Mesendoderm (in vitro differentiated cells): ENCODE measurements at regions not wholly inside any gene's neighbourhood (a gene's known extent, or its start where the extent isn't known, plus 50 kb on each side); places are given as distances from the start of the nearest gene placed in this dataset.

ENCODE experiments used
- DNase-seq: peaks from one replicate; pipeline ENCODE4 v3.0.0; 2013
- H2AK5ac ChIP-seq: 2 replicates; pipeline ENCODE4 v1.6.1; 2013; ENCODE audit warnings: low read length, inconsistent platforms
- H2BK120ac ChIP-seq: 2 replicates; pipeline ENCODE4 v1.6.1; 2013; ENCODE audit warnings: low read depth, mild to moderate bottlenecking, low read length, moderate library complexity, mixed read lengths
- H2BK15ac ChIP-seq: replicated peaks from 2 replicates; pipeline ENCODE4 v1.6.1; 2013; ENCODE audit warnings: low read depth, mild to moderate bottlenecking, moderate library complexity
- H2BK5ac ChIP-seq: 2 replicates; pipeline ENCODE4 v1.6.1; 2013; ENCODE audit warnings: low read length, inconsistent platforms
- H3K18ac ChIP-seq: 2 replicates; pipeline ENCODE4 v1.6.1; 2013; ENCODE audit warnings: mild to moderate bottlenecking, low read length, mixed read lengths
- H3K23ac ChIP-seq: one replicate; pipeline ENCODE4 v1.6.1; 2013; ENCODE audit warnings: low read length
- H3K27ac ChIP-seq: 2 replicates; pipeline ENCODE4 v1.5.1; 2013; ENCODE audit warnings: low read depth, mild to moderate bottlenecking, inconsistent platforms, low read length, moderate library complexity
- H3K27me3 ChIP-seq: 2 replicates; pipeline ENCODE4 v1.6.1; 2013; ENCODE audit warnings: low read length, control low read depth, mild to moderate bottlenecking, inconsistent platforms; ENCODE audit not compliant: insufficient read depth, poor library complexity
- H3K36me3 ChIP-seq: 2 replicates; pipeline ENCODE4 v1.6.1; 2013; ENCODE audit warnings: low read length, inconsistent platforms; ENCODE audit not compliant: control insufficient read depth, insufficient read depth
- H3K4ac ChIP-seq: one replicate; pipeline ENCODE4 v1.6.1; 2013; ENCODE audit warnings: low read depth, mild to moderate bottlenecking, low read length, moderate library complexity
- H3K4me1 ChIP-seq: 2 replicates; pipeline ENCODE4 v1.6.1; 2013; ENCODE audit warnings: low read depth, low read length, inconsistent platforms; ENCODE audit not compliant: control insufficient read depth
- H3K4me2 ChIP-seq: 2 replicates; pipeline ENCODE4 v1.6.1; 2013; ENCODE audit warnings: low read length
- H3K4me3 ChIP-seq: 2 replicates; pipeline ENCODE4 v1.5.1; 2013; ENCODE audit warnings: mild to moderate bottlenecking, low read length
- H3K56ac ChIP-seq: one replicate; pipeline ENCODE4 v1.6.1; 2013; ENCODE audit warnings: low read length
- H3K79me1 ChIP-seq: 2 replicates; pipeline ENCODE4 v1.6.1; 2013; ENCODE audit warnings: low read length, inconsistent platforms
- H3K79me2 ChIP-seq: 2 replicates; pipeline ENCODE4 v1.6.1; 2013; ENCODE audit warnings: mild to moderate bottlenecking, low read length; ENCODE audit not compliant: control insufficient read depth, insufficient read depth
- H3K9ac ChIP-seq: 2 replicates; pipeline ENCODE4 v1.6.1; 2013; ENCODE audit warnings: low read length, inconsistent platforms
- H4K5ac ChIP-seq: one replicate; pipeline ENCODE4 v1.6.1; 2013; ENCODE audit warnings: low read length
- H4K8ac ChIP-seq: one replicate; pipeline ENCODE4 v1.6.1; 2013; ENCODE audit warnings: low read depth, mild to moderate bottlenecking, control low read depth, low read length, moderate library complexity
- WGBS: extraction: QIAGEN DNeasy Blood & Tissue Kit; methylation state at CpG from one replicate; pipeline ENCODE4 v1.1.7; 2013; ENCODE audit warnings: low lambda C conversion rate, missing lambda C conversion rate; ENCODE audit not compliant: insufficient coverage; ENCODE audit errors: extremely low coverage; 5-methylcytosine and 5-hydroxymethylcytosine counted together

GRCh38 chr12:4852911-4853310, 56.8 kb upstream of the KCNA1 start:
- no peak overlapping the region for H4K8ac ChIP-seq
- H3K79me2 ChIP-seq: no peaks in the 10 kb centered on the region
- no peaks in the 10 kb centered on the region for H3K4me1 ChIP-seq
- no peaks in the 10 kb centered on the region for H3K27me3 ChIP-seq
- H2BK5ac ChIP-seq: no peak overlapping the region
- no CpG with 5 or more reads among the region's 12 CpGs for WGBS
- H3K23ac ChIP-seq: no peak overlapping the region
- no peak overlapping the region for H3K18ac ChIP-seq
- DNase-seq: no peak
- H3K56ac ChIP-seq: no peak overlapping the region
- no peak overlapping the region for H3K9ac ChIP-seq
- H4K5ac ChIP-seq: no peak overlapping the region
- no peak overlapping the region for H3K4me2 ChIP-seq
- H3K4ac ChIP-seq: no peak overlapping the region
- H2BK120ac ChIP-seq: no peak overlapping the region
- H3K36me3 ChIP-seq: no peaks in the 10 kb centered on the region
- H2AK5ac ChIP-seq: no peak overlapping the region
- H3K4me3 ChIP-seq: no peak overlapping the region
- H3K27ac ChIP-seq: no peak overlapping the region
- no peaks in the 10 kb centered on the region for H3K79me1 ChIP-seq
- H2BK15ac ChIP-seq: no peak overlapping the region

GRCh38 chr12:4855121-4855924, 54.4 kb upstream of the KCNA1 start:
- Histone ChIP-seq H2BK15ac (no peak overlapping the region), H2AK5ac (no peak overlapping the region), H3K18ac (no peak overlapping the region), H2BK5ac (no peak overlapping the region), H4K5ac (no peak overlapping the region), H3K23ac (no peak overlapping the region), H3K4me1 (no peaks in the 10 kb centered on the region), H3K56ac (no peak overlapping the region), H3K79me2 (no peaks in the 10 kb centered on the region), H3K9ac (no peak overlapping the region), H3K79me1 (no peaks in the 10 kb centered on the region), H4K8ac (no peak overlapping the region), H3K27ac (no peak overlapping the region), H2BK120ac (no peak overlapping the region), H3K4me3 (no peak overlapping the region), H3K27me3 (no peaks in the 10 kb centered on the region), H3K4ac (no peak overlapping the region), H3K4me2 (no peak overlapping the region), H3K36me3 (no peaks in the 10 kb centered on the region)
- no CpG with 5 or more reads among the region's 14 CpGs for WGBS
- peak; percentile 92 for DNase-seq

- Histone ChIP-seq H3K27ac (no peak overlapping the region), H3K4me1 (no peaks in the 10 kb centered on the region), H3K79me1 (no peaks in the 10 kb centered on the region), H3K4me3 (no peak overlapping the region), H3K4me2 (no peak overlapping the region), H3K56ac (no peak overlapping the region), H3K36me3 (no peaks in the 10 kb centered on the region), H3K4ac (no peak overlapping the region), H3K79me2 (no peaks in the 10 kb centered on the region), H3K23ac (no peak overlapping the region), H4K5ac (no peak overlapping the region), H2BK120ac (no peak overlapping the region), H2BK5ac (no peak overlapping the region), H3K9ac (no peak overlapping the region), H2AK5ac (no peak overlapping the region), H4K8ac (no peak overlapping the region), H2BK15ac (no peak overlapping the region), H3K27me3 (no peaks in the 10 kb centered on the region), H3K18ac (no peak overlapping the region)
- DNase-seq: no peak
- no CpG with 5 or more reads among the region's 5 CpGs for WGBS
Measured at GRCh38 chr12:4856596-4856995, 53.1 kb upstream of the KCNA1 start.

GRCh38 chr12:4857472-4858291, 52.0 kb upstream of the KCNA1 start:
- Histone ChIP-seq H4K8ac (no peak overlapping the region), H2BK15ac (no peak overlapping the region), H3K4me3 (no peak overlapping the region), H2BK120ac (no peak overlapping the region), H3K9ac (no peak overlapping the region), H3K79me1 (no peaks in the 10 kb centered on the region), H3K4me2 (no peak overlapping the region), H3K36me3 (no peaks in the 10 kb centered on the region), H3K23ac (no peak overlapping the region), H3K56ac (no peak overlapping the region), H2BK5ac (no peak overlapping the region), H3K79me2 (no peaks in the 10 kb centered on the region), H2AK5ac (no peak overlapping the region), H4K5ac (no peak overlapping the region), H3K27ac (no peak overlapping the region), H3K18ac (no peak overlapping the region), H3K27me3 (no peaks in the 10 kb centered on the region), H3K4ac (no peak overlapping the region), H3K4me1 (no peaks in the 10 kb centered on the region)
- WGBS: no CpG with 5 or more reads among the region's 24 CpGs
- DNase-seq: peak; percentile 91

GRCh38 chr12:4858386-4858785, 51.3 kb upstream of the KCNA1 start:
- H3K36me3 ChIP-seq: no peaks in the 10 kb centered on the region
- H2BK15ac ChIP-seq: no peak overlapping the region
- H3K79me2 ChIP-seq: no peaks in the 10 kb centered on the region
- WGBS: no CpG with 5 or more reads among the region's 9 CpGs
- no peaks in the 10 kb centered on the region for H3K79me1 ChIP-seq
- no peak overlapping the region for H3K9ac ChIP-seq
- DNase-seq: peak; percentile 65
- no peak overlapping the region for H4K5ac ChIP-seq
- no peak overlapping the region for H3K23ac ChIP-seq
- no peak overlapping the region for H3K4ac ChIP-seq
- no peak overlapping the region for H3K18ac ChIP-seq
- no peak overlapping the region for H3K27ac ChIP-seq
- no peak overlapping the region for H3K4me2 ChIP-seq
- no peaks in the 10 kb centered on the region for H3K27me3 ChIP-seq
- H3K4me3 ChIP-seq: no peak overlapping the region
- no peak overlapping the region for H2BK120ac ChIP-seq
- H3K4me1 ChIP-seq: no peaks in the 10 kb centered on the region
- H4K8ac ChIP-seq: no peak overlapping the region
- H2BK5ac ChIP-seq: no peak overlapping the region
- H2AK5ac ChIP-seq: no peak overlapping the region
- H3K56ac ChIP-seq: no peak overlapping the region
